HCT116 (cell line): ENCODE measurements at regions not wholly inside any gene's neighbourhood (a gene's known extent, or its start where the extent isn't known, plus 50 kb on each side); places are given as distances from the start of the nearest gene placed in this dataset.

Source experiments
- ATAC-seq: fragments of 200-7000 bp; cut with Tn5 transposase; 2 replicates; pipeline ENCODE4 v1.9.1; 2020; ENCODE audit warnings: mild to moderate bottlenecking, moderate library complexity
- BruUV-seq: library from RNA; stranded (reverse); fragments of 400-500 nt; replicated peaks from 2 replicates; lab custom pipeline; 2021; lab: Mats Ljungman, UMichigan
- CTCF ChIA-PET: fragments of 300-600 bp; sonication (Branson Sonifier 250); formaldehyde crosslinking; loops from one replicate; lab custom pipeline; 2021; ENCODE audit warnings: antibody characterized with exemption; lab: Charles Lee
- POLR2A ChIA-PET: fragments of 300-600, 350-600 bp; sonication (Branson Sonifier 250); formaldehyde crosslinking; loops from one replicate; lab custom pipeline; 2021; ENCODE audit warnings: antibody characterized with exemption; lab: Charles Lee
- RAD21 ChIA-PET, 2 experiments: fragments of 300-600 bp; sonication (Branson Sonifier 250); formaldehyde crosslinking; loops; one replicate each; lab custom pipeline; 2023; ENCODE audit warnings: low total read pairs in 2 of 2; ENCODE audit not compliant: uncharacterized antibody in 2 of 2, unreplicated experiment in 2 of 2, low non-redundant PET in 1 of 2; lab: Charles Lee
- DNase-seq: peaks from one replicate; pipeline ENCODE4 v3.0.0-alpha.2; 2010; ENCODE audit warnings: low read depth, low spot score
- H2AFZ ChIP-seq: fragments of 200-600 bp; shearing (Covaris generic), sonication (generic); 2 replicates; pipeline ENCODE4 v1.6.1; 2017; ENCODE audit warnings: low read depth, mixed run types, mixed read lengths, antibody characterized with exemption, low read length; ENCODE audit not compliant: poor library complexity, severe bottlenecking
- H3K27ac ChIP-seq: 2 replicates; pipeline ENCODE4 v1.5.1; 2012; ENCODE audit warnings: low read depth, low read length
- H3K27me3 ChIP-seq: fragments of 200-600 bp; sonication (generic); 2 replicates; pipeline ENCODE4 v1.6.1; 2016; ENCODE audit warnings: mixed run types, low read length, mixed read lengths; ENCODE audit not compliant: insufficient read depth
- H3K36me3 ChIP-seq, 2 experiments: fragments of 200-500 bp in 1 of 2; fragments of 200-600 bp in 1 of 2; sonication (Bioruptor generic) in 1 of 2; sonication (generic) in 1 of 2; 2 replicates each; pipeline versions ENCODE4 v1.5.1 to v1.6.1; 2014 to 2016; ENCODE audit warnings: low read length in 2 of 2, inconsistent platforms in 1 of 2, mixed read lengths in 1 of 2, mixed run types in 1 of 2; ENCODE audit not compliant: insufficient read depth in 2 of 2, control insufficient read depth in 1 of 2
- H3K4me1 ChIP-seq, 2 experiments: fragments of 200-600 bp in 1 of 2; sonication (generic) in 1 of 2; 2 replicates each; pipeline versions ENCODE4 v1.5.1 to v1.6.1; 2012 to 2017; ENCODE audit warnings: low read length in 2 of 2, inconsistent platforms in 1 of 2, mild to moderate bottlenecking in 1 of 2, mixed read lengths in 1 of 2, mixed run types in 1 of 2, moderate library complexity in 1 of 2; ENCODE audit not compliant: insufficient read depth in 2 of 2, control insufficient read depth in 1 of 2
- H3K4me2 ChIP-seq: fragments of 200-600 bp; sonication (generic); 2 replicates; pipeline ENCODE4 v1.6.1; 2017; ENCODE audit warnings: mixed run types, low read length, mixed read lengths
- H3K4me3 ChIP-seq, 2 experiments: fragments of 200-600 bp in 1 of 2; sonication (generic) in 1 of 2; replicated peaks in 1 of 2; 2 replicates each; pipeline ENCODE4 v1.5.1; 2011 to 2016; ENCODE audit warnings: low read length in 2 of 2, control low read depth in 1 of 2, low read depth in 1 of 2, mild to moderate bottlenecking in 1 of 2, mixed read lengths in 1 of 2, mixed run types in 1 of 2
- H3K79me2 ChIP-seq: fragments of 200-600 bp; sonication (generic); 2 replicates; pipeline ENCODE4 v1.6.1; 2017; ENCODE audit warnings: mild to moderate bottlenecking, mixed run types, low read length, moderate library complexity, mixed read lengths; ENCODE audit not compliant: insufficient read depth
- H3K9ac ChIP-seq: fragments of 200-600 bp; sonication (generic); 2 replicates; pipeline ENCODE4 v1.6.1; 2016; ENCODE audit warnings: low read length, mixed read lengths
- H3K9me2 ChIP-seq: fragments of 200-600 bp; sonication (generic), shearing (Covaris generic); 2 replicates; pipeline ENCODE4 v1.6.1; 2017; ENCODE audit warnings: mixed run types, mild to moderate bottlenecking, moderate library complexity; ENCODE audit not compliant: insufficient read depth
- H3K9me3 ChIP-seq, 2 experiments: fragments of 200-500 bp in 1 of 2; fragments of 200-600 bp in 1 of 2; sonication (Bioruptor generic) in 1 of 2; sonication (generic) in 1 of 2; 2 replicates each; pipeline ENCODE4 v1.6.1; 2014 to 2017; ENCODE audit warnings: low read length in 2 of 2, mixed read lengths in 2 of 2, inconsistent platforms in 1 of 2, low read depth in 1 of 2, mild to moderate bottlenecking in 1 of 2, mixed run types in 1 of 2, moderate library complexity in 1 of 2; ENCODE audit not compliant: control insufficient read depth in 1 of 2, insufficient read depth in 1 of 2
- H4K20me1 ChIP-seq: fragments of 200-600 bp; sonication (generic), shearing (Covaris generic); 2 replicates; pipeline ENCODE4 v1.6.1; 2017; ENCODE audit warnings: mixed run types, mild to moderate bottlenecking, moderate library complexity; ENCODE audit not compliant: insufficient read depth
- CBX3 ChIP-seq: IDR thresholded peaks from 2 replicates; pipeline ENCODE4 v1.6.1; 2012; ENCODE audit warnings: low read depth
- CEBPB ChIP-seq: IDR thresholded peaks from 2 replicates; pipeline ENCODE4 v1.6.1; 2012; ENCODE audit warnings: low read depth
- EGR1 ChIP-seq: IDR thresholded peaks from 2 replicates; pipeline ENCODE4 v1.6.1; 2012; ENCODE audit warnings: low read depth
- ELF1 ChIP-seq: IDR thresholded peaks from 2 replicates; pipeline ENCODE4 v1.6.1; 2012; ENCODE audit warnings: low read depth, borderline replicate concordance
- EZH2phosphoT487 ChIP-seq: fragments of 200-600 bp; IDR thresholded peaks from 2 replicates; pipeline ENCODE4 v1.6.1; 2018; ENCODE audit warnings: antibody characterized with exemption, borderline replicate concordance
- FOSL1 ChIP-seq: IDR thresholded peaks from 2 replicates; pipeline ENCODE4 v1.6.1; 2012; ENCODE audit warnings: low read depth
- POLR2AphosphoS5 ChIP-seq: IDR thresholded peaks from 2 replicates; pipeline ENCODE4 v1.6.1; 2011; ENCODE audit warnings: mild to moderate bottlenecking, low read depth, low read length, moderate library complexity
- SIN3A ChIP-seq: IDR thresholded peaks from 2 replicates; pipeline ENCODE4 v1.6.1; 2012; ENCODE audit warnings: low read depth
- TCF7L2 ChIP-seq: IDR thresholded peaks from 2 replicates; pipeline ENCODE4 v1.7.0; 2011; ENCODE audit warnings: borderline replicate concordance, inconsistent platforms; ENCODE audit not compliant: insufficient read depth, insufficient read length; ENCODE audit errors: extremely low read depth
- ZFX ChIP-seq: fragments of 450-650 bp; IDR thresholded peaks from 2 replicates; pipeline ENCODE4 v1.6.1; 2017
- ZNF274 ChIP-seq: fragments of 200-500 bp; sonication (Bioruptor generic); IDR thresholded peaks from 2 replicates; pipeline ENCODE4 v1.6.1; 2014; ENCODE audit warnings: mild to moderate bottlenecking, low read depth, low read length, inconsistent platforms
- intact Hi-C: fragments of 100-400 bp; cut with micrococcal nuclease; formaldehyde crosslinking; loops from 2 replicates; pipeline ENCODE4 v1.10.0; 2022
- TF ChIP-seq, protein P1 (sequence below): IDR thresholded peaks from 2 replicates; pipeline ENCODE4 v1.6.1; 2012
- TF ChIP-seq, protein P2 (sequence below): IDR thresholded peaks from 2 replicates; pipeline ENCODE4 v1.6.1; 2012
- TF ChIP-seq, protein P3 (sequence below): IDR thresholded peaks from 2 replicates; pipeline ENCODE4 v1.6.1; 2011; ENCODE audit warnings: mild to moderate bottlenecking, low read length, moderate library complexity; ENCODE audit not compliant: insufficient replicate concordance; ENCODE audit errors: extremely low read depth

DNA sequence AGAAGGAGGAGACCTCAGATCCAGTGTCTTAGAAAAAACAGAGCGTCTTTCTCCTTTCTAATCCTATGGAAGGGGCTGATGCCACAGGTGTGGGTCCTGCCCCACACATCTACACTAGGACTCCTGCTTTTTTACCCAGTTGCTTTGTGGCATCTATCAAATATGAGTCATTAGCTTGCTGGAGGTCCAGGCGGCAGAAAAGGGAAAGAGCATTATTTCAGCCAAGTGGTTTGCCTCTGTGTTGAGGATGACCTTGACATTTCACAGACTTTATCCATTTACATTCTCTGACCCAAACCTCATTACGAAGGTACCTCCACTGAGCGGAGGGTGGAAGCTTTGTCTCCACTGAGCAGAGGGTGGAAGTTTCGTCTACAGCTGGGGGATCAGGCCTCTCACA lies 308.4 kb upstream of the KLF6 start:
- TF ChIP-seq EZH2phosphoT487 (no peak), EGR1 (no peak), POLR2AphosphoS5 (no peak), ELF1 (no peak), CBX3 (no peak)
- TF ChIP-seq, protein P1, sequence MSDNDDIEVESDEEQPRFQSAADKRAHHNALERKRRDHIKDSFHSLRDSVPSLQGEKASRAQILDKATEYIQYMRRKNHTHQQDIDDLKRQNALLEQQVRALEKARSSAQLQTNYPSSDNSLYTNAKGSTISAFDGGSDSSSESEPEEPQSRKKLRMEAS, result no peak
- TF ChIP-seq, protein P2, sequence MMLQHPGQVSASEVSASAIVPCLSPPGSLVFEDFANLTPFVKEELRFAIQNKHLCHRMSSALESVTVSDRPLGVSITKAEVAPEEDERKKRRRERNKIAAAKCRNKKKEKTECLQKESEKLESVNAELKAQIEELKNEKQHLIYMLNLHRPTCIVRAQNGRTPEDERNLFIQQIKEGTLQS, result no peak
- H3K79me2 ChIP-seq, result no peaks in the 10 kb centered on the region
- H3K9me3 ChIP-seq, result no peaks in the 10 kb centered on the region
- BruUV-seq, result no TSS peak
- no peaks in the 10 kb centered on the region for H3K4me1 ChIP-seq
- no peaks in the 10 kb centered on the region for H3K36me3 ChIP-seq
- intact Hi-C loops, result no loop called here
- DNase-seq (no peak), ATAC-seq (no peak)
- H3K4me3 ChIP-seq, result no peak overlapping the region
- H3K27me3 ChIP-seq, result no peaks in the 10 kb centered on the region
- no peak overlapping the region for H2AFZ ChIP-seq
- POLR2A ChIA-PET, result no interaction called here
- no peak overlapping the region for H3K4me2 ChIP-seq
- no peaks in the 10 kb centered on the region for H4K20me1 ChIP-seq
- no peaks in the 10 kb centered on the region for H3K9me2 ChIP-seq
- H3K9ac ChIP-seq, result no peak overlapping the region
- no peak overlapping the region for H3K27ac ChIP-seq
- RAD21 ChIA-PET, result no interaction called here
- CTCF ChIA-PET, result no interaction called here

DNA sequence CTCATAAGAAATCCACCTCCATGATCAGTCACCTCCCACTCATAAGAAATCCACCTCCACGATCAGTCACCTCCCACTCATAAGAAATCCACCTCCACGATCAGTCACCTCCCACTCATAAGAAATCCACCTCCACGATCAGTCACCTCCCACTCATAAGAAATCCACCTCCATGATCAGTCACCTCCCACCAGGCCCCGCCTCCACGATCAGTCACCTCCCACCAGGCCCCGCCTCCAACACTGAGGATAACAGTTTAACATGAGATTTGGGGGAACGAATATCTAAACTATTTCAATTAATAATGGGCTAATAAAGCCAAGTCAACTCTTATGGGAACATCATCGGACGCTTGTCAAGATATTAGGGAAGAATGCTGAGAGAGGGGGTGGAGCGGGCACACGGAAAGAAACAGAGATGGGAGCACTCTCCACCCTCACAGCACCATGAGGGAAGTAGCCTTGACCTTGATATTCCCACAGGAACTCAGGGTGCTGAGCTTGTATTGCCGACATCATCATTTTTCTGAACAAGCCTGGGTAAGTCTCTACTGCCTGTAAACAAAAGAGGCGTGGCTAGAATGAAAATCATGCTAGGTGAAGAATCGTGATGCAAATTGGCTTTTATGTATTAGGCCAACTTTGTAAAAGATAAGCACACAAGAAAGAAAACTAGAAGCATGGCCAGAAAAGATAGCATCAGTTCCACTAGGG lies 303.5 kb upstream of the KLF6 start:
- BruUV-seq, result no TSS peak
- TF ChIP-seq, protein P3, sequence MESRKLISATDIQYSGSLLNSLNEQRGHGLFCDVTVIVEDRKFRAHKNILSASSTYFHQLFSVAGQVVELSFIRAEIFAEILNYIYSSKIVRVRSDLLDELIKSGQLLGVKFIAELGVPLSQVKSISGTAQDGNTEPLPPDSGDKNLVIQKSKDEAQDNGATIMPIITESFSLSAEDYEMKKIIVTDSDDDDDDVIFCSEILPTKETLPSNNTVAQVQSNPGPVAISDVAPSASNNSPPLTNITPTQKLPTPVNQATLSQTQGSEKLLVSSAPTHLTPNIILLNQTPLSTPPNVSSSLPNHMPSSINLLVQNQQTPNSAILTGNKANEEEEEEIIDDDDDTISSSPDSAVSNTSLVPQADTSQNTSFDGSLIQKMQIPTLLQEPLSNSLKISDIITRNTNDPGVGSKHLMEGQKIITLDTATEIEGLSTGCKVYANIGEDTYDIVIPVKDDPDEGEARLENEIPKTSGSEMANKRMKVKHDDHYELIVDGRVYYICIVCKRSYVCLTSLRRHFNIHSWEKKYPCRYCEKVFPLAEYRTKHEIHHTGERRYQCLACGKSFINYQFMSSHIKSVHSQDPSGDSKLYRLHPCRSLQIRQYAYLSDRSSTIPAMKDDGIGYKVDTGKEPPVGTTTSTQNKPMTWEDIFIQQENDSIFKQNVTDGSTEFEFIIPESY, result no peak
- no peak for TF ChIP-seq ZNF274
- TF ChIP-seq ZFX, result no peak
- no peak for TF ChIP-seq TCF7L2
- no peak for TF ChIP-seq ELF1
- TF ChIP-seq FOSL1, result no peak
- TF ChIP-seq, protein P2, result no peak
- TF ChIP-seq SIN3A, result no peak
- no peak for TF ChIP-seq CEBPB
- TF ChIP-seq, all 23 proteins: peak for 0
- Histone ChIP-seq H3K4me2 (no peak overlapping the region), H3K9me3 (no peaks in the 10 kb centered on the region), H3K27me3 (no peaks in the 10 kb centered on the region), H3K9me2 (no peaks in the 10 kb centered on the region), H3K9ac (no peak overlapping the region), H3K4me1 (no peaks in the 10 kb centered on the region), H4K20me1 (no peaks in the 10 kb centered on the region), H3K79me2 (no peaks in the 10 kb centered on the region), H3K4me3 (no peak overlapping the region), H3K36me3 (no peaks in the 10 kb centered on the region), H3K27ac (no peak overlapping the region), H2AFZ (no peak overlapping the region)
- ATAC-seq (no peak), DNase-seq (no peak)
- POLR2A ChIA-PET, result no interaction called here
- intact Hi-C loops, result no loop called here
- CTCF ChIA-PET, result no interaction called here
- RAD21 ChIA-PET, result no interaction called here
